GM18858 (cell line): ENCODE measurements at regions not wholly inside any gene's neighbourhood (a gene's known extent, or its start where the extent isn't known, plus 50 kb on each side); places are given as distances from the start of the nearest gene placed in this dataset.
"Not testable (repeated sequence)": the region's sequence is repeated elsewhere in the genome, so short reads cannot be mapped to it uniquely, and the experiment has no call there.

ENCODE experiments used
- ATAC-seq: cut with Tn5 transposase; IDR thresholded peaks from one replicate; pipeline ENCODE4 v1.9.1; 2021; ENCODE audit not compliant: unreplicated experiment

DNA sequence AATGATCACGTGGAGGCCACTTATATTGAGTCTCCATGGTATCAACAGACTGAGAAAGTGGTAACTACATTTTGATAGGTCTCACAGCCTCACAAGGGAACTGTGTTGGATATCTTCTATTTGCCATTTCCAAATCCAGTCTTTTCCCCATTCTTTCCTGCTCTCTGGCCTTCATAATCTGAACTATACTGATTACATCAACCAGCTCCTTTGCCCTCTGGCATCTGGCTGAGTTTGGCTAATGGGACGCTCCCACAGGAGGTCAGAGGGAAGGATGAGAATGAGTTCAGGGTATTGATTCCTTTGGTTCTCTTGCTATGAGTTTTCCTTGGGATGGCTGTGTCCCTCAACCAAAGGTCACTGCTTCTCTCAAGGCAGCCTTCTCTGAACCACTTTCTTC, 152.6 kb downstream of the RTL9 start:
- no peak for ATAC-seq

DNA sequence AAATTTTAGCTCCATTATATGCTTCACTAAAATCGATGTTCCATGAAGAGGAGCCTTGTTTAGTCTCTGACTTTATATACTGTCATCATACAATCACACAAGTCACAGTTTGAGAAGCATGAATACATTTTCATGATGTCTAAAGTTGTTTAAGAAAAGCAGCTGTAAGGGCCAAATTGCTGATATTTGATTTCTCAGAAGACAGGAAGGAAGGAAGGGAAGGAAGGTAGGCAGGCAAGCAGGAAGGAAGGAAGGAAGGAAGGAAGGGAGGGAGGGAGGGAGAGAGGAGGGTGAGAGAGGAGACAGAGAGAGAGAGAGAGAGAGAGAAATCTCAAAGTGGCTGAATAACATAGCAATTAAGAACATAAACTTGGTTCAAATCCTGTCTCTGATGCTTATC, 153.7 kb downstream of the RTL9 start:
- no peak for ATAC-seq

DNA sequence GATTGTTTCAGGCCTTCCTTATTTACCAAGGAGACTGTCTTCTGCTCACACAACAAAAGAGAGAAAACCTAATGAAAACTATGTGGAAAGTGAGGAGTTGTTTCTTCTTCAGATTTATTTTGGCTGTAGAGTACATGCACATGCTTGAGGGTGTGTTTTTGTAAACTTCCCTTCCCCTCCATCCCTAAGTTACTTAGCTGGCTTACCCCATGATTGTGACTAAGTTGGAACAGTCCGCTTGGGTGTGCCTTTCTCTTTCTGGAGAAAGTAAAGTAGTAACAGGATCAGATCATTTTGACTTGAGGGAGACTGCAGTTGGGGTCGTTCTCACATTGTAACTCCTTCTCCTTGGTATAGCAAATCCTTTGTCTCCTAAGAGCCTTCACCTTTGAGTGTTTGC, 155.9 kb downstream of the RTL9 start:
- ATAC-seq = no peak

DNA sequence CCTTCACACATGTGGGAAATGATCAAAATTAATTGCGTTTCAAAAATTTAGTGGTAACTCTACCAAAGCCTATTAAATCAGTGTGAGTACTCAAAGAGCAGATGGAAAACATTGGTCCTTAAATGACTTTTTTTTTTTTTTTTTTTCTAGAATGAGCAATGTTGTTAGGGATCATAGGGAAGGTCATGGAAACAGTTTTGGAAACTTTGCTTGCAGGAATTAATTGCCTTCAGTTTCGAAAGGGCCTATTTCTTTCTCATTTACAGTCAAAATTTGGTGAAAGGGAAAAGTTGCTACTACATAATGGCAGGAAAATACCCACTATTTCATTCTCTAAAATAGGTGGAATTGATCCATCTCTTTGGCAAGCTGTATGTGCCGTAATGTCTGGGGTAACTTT, 160.9 kb downstream of the RTL9 start:
- no peak for ATAC-seq

DNA sequence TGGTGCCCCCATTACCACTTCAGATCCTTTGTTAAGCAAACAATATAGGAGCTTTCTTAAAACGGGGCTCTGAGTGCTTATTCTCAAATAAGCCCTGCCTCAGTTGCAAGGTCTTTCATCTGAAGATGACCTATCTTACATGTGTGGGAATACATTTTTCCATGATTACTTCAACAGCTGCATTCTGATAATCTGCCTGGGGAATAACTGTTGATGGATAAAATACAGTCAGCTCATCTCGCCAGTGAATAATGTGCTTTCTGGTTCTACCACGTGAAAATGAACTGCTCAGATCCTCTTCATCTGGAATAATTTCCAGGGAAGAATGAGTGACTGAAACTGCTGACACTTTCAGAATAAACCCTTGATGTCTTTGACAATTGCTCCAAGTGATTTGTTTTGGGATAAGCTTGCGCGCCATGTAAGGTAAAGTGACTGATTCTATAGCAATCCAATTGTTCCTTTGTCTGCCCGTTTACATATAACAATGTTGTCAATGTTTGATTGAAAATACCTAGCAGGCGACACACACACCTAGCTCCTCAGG, 161.3 kb downstream of the RTL9 start:
- no peak for ATAC-seq

GRCh38 chrX:110520652-110521051, 162.0 kb downstream of the RTL9 start:
- ATAC-seq = not testable (repeated sequence)

GRCh38 chrX:110531873-110532580, 173.4 kb downstream of the RTL9 start:
- no peak for ATAC-seq

DNA sequence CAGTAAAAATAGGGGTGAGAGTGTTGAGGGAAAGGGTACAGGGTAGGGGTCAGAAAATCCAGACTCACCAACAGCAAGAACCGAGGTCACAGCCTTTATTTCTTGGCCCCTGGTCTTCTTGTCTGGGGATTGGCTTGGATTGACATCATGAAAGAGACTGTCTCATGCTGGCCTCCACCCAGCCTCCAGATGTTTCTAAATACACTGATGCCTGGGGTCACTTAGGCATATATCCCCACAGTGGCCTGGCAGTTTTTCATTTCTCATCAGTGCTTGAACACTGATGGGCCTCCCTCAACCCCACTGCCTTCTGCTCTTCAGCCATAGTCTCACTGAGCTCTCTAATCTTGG, 173.9 kb downstream of the RTL9 start:
- ATAC-seq = no peak

DNA sequence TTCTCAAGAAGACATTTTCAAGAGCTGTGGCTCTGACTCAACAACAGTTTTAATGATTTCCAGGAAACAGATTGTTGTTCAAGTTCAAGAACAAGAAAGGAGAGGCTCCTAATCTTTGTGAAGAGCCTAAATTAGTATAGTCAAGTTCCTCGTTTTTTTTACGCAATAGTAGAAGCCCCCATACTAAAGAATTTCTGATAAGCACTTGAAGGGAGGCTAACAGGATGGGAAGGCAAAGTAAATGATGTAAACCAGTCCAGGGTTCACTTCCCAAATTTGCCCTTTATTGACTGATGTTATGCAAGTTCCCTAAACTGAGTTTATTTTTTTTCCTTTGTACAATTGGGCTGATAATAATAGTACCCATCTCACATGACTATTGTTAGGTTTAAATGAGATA, 178.2 kb downstream of the RTL9 start:
- no peak for ATAC-seq

- no peak for ATAC-seq
Measured at GRCh38 chrX:110541266-110541665, 182.6 kb downstream of the RTL9 start.

GRCh38 chrX:110550854-110551253, 192.2 kb downstream of the RTL9 start:
- not testable (repeated sequence) for ATAC-seq

- ATAC-seq = no peak
Measured at GRCh38 chrX:110557864-110558263, 199.2 kb downstream of the RTL9 start.

DNA sequence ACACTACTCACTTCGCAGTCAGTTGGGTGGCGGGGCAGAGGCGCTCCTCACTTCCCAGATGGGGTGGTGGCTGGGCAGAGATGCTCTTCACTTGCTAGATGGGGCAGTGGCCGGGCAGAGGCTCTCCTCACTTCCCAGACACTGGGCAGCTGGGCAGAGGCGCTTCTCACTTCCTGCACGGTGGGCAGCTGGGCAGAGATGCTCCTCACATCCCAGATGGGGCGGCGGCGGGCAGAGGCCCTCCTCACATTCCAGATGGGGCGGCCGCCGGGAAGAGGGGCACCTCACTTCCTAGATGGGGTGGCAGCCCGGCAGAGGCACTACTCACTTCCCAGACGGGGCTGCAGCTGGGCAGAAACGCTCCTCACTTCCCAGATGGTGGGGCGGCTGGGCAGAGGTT, 199.8 kb downstream of the RTL9 start:
- no peak for ATAC-seq

GRCh38 chrX:110561034-110561433, 202.4 kb downstream of the RTL9 start:
- ATAC-seq = no peak

GRCh38 chrX:110563282-110563681, 204.6 kb downstream of the RTL9 start:
- no peak for ATAC-seq

DNA sequence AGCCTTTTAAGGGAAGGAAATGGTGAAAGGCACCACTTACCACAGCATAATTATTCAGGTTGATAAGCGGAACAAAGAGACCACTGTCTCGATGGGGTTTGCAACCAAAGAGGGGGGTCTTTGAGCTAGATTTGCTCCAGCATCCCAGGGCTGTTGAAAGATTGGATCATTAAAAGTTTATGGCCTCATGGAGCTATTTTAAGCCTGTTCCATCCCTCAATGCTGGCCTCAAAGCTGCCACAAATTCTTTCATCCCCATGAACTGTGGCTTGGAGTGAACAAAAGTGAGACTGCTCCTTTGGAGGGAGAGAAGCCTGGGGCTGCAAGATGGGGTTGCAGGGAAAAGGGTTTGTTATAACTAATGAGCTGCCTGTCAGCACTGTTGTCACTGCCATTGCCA, 209.8 kb downstream of the RTL9 start:
- ATAC-seq = no peak

DNA sequence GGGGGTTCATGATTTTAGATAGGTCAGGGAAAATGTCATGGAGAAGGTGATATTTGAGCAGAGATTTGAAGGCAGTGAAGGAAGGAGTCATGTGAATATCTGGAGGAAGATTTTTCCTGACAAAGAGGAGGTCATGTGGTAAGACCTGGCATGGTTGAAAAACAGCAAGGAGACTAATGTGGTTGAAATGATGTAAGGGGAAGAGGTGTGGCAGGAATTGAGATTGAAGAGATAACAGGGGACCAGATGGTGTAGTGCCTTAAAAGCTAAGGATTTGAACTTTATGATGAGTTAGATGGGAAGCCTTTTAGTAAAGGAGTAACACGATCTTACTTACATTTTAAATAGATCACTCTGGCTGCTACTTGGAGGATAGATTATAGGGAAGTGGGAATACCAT, 210.9 kb downstream of the RTL9 start:
- no peak for ATAC-seq

DNA sequence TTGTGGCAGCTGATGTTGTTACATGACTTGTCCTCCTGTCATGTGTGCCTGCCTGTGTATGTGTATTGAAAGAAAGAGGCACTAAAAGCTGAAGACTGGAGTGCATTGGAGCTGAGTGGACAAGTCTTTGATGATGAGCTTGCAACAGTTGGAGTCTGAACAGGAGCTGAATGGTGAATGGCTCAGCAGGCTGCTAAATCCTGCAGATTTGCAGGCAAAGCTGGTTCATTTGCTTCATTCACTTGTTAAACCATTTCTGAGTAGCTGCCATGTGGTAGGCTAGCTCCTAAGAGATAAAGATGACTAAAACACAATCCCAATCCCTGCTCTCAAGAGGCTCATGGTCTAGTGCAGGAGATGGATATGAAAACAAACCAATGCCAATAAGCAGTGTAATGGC, 217.3 kb downstream of the CHRDL1 start:
- no peak for ATAC-seq

GRCh38 chrX:110584083-110584482, 211.5 kb downstream of the CHRDL1 start:
- ATAC-seq = no peak

GRCh38 chrX:110588164-110588563, 207.5 kb downstream of the CHRDL1 start:
- no peak for ATAC-seq

GRCh38 chrX:110588853-110589252, 206.8 kb downstream of the CHRDL1 start:
- no peak for ATAC-seq

GRCh38 chrX:110600745-110601310, 194.8 kb downstream of the CHRDL1 start:
- no peak for ATAC-seq

- ATAC-seq = no peak
Measured at GRCh38 chrX:110614596-110614995, 181.0 kb downstream of the CHRDL1 start.
